ENCODE measurements at regions not wholly inside any gene's neighbourhood (a gene's known extent, or its start where the extent isn't known, plus 50 kb on each side); places are given as distances from the start of the nearest gene placed in this dataset.
"Not testable (repeated sequence)": the region's sequence is repeated elsewhere in the genome, so short reads cannot be mapped to it uniquely, and the experiment has no call there.

DNA sequence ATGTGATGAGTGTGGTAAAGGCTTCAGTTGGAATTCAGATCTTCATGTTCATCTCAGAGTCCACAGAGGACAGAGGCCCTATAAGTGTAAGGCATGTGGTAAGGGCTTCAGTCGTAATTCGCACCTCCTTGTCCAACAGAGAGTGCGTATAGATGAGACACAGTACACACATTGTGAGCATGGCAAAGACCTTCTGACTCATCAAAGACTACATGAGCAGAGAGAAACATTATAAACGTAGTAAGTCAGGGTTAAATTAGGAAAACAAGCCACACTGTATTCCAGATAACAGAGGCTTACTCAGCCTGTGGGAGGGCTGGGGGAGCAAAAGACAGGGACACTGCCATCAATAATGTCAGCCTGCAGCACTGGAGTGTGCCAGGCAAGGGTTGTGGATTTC, 706.2 kb upstream of the DEFB115 start:
- TF ChIP-seq, protein P1, sequence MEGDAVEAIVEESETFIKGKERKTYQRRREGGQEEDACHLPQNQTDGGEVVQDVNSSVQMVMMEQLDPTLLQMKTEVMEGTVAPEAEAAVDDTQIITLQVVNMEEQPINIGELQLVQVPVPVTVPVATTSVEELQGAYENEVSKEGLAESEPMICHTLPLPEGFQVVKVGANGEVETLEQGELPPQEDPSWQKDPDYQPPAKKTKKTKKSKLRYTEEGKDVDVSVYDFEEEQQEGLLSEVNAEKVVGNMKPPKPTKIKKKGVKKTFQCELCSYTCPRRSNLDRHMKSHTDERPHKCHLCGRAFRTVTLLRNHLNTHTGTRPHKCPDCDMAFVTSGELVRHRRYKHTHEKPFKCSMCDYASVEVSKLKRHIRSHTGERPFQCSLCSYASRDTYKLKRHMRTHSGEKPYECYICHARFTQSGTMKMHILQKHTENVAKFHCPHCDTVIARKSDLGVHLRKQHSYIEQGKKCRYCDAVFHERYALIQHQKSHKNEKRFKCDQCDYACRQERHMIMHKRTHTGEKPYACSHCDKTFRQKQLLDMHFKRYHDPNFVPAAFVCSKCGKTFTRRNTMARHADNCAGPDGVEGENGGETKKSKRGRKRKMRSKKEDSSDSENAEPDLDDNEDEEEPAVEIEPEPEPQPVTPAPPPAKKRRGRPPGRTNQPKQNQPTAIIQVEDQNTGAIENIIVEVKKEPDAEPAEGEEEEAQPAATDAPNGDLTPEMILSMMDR (IDR thresholded peaks at IDR 0.05; ENCODE audit: poor library complexity), result not testable (repeated sequence)
- not testable (repeated sequence) for TF ChIP-seq EZH2 (IDR thresholded peaks at IDR 0.05; ENCODE audit: borderline replicate concordance); EZH2phosphoT487 (IDR thresholded peaks at IDR 0.05; ENCODE audit: low read depth, severe bottlenecking, unreplicated experiment)
